Upper lobe of left lung (tissue), 6 donors: ENCODE measurements at regions not wholly inside any gene's neighbourhood (a gene's known extent, or its start where the extent isn't known, plus 50 kb on each side); places are given as distances from the start of the nearest gene placed in this dataset.

Source experiments
- ATAC-seq, 2 donors: fragments of 200-7000 bp; cut with Tn5 transposase; one replicate each; pipeline ENCODE4 v1.9.1; 2022; ENCODE audit warnings: mild to moderate bottlenecking in 2 of 2, moderate library complexity in 2 of 2; ENCODE audit not compliant: low FRiP score in 2 of 2
- DNase-seq, 2 donors: peaks; one replicate each; pipeline ENCODE4 v3.0.0-alpha.2; 2019 to 2020
- H3K27ac ChIP-seq, 4 donors: fragments of 200-600 bp; sonication (generic); one replicate each; pipeline ENCODE4 v1.5.1; 2016 to 2019
- H3K27me3 ChIP-seq, 4 donors: fragments of 200-600 bp; sonication (generic); one replicate each; pipeline ENCODE4 v1.5.1; 2017 to 2019
- H3K36me3 ChIP-seq, 4 donors: fragments of 200-600 bp; sonication (generic); one replicate each; pipeline ENCODE4 v1.5.1; 2016 to 2019
- H3K4me1 ChIP-seq, 4 donors: fragments of 200-600 bp; sonication (generic); one replicate each; pipeline ENCODE4 v1.5.1; 2018 to 2019
- H3K4me3 ChIP-seq, 4 donors: fragments of 200-600 bp; sonication (generic); one replicate each; pipeline ENCODE4 v1.5.1; 2017 to 2019; ENCODE audit warnings: mild to moderate bottlenecking in 2 of 4, moderate library complexity in 1 of 4
- H3K9me3 ChIP-seq, 4 donors: fragments of 200-600 bp; sonication (generic); one replicate each; pipeline ENCODE4 v1.5.1; 2018 to 2019
- EP300 ChIP-seq, 4 donors: sonication (generic); formaldehyde crosslinking; IDR thresholded peaks; one replicate each; pipeline ENCODE4 v1.5.1; 2017; ENCODE audit warnings: antibody characterized with exemption in 4 of 4, control low read depth in 2 of 4
- POLR2A ChIP-seq, 4 donors: fragments of 450-650 bp; IDR thresholded peaks; one replicate each; pipeline ENCODE4 v1.5.1; 2016 to 2017; ENCODE audit warnings: antibody characterized with exemption in 4 of 4, mild to moderate bottlenecking in 2 of 4
- POLR2AphosphoS5 ChIP-seq, 2 donors: sonication (generic); formaldehyde crosslinking; IDR thresholded peaks; one replicate each; pipeline ENCODE4 v1.5.1; 2017; ENCODE audit warnings: antibody characterized with exemption in 2 of 2
- WGBS, 2 donors: methylation state at CpG; one replicate each; pipeline ENCODE4 v1.1.5; 2017 to 2018; 5-methylcytosine and 5-hydroxymethylcytosine counted together
- TF ChIP-seq, protein P1 (sequence below), 6 experiments: fragments of 450-650 bp in 4 of 6; fragments of 200-600 bp in 2 of 6; sonication (generic) in 2 of 6; IDR thresholded peaks; one replicate each; pipeline ENCODE4 v1.5.1; 2016 to 2019; ENCODE audit warnings: antibody characterized with exemption in 6 of 6
- donor health status: DM: no; HTN: no; CAD: no; lungs with moderate emphysema.
- donor health status: DM: no; HTN: yes; CAD: no; lungs with severe emphysema.

DNA sequence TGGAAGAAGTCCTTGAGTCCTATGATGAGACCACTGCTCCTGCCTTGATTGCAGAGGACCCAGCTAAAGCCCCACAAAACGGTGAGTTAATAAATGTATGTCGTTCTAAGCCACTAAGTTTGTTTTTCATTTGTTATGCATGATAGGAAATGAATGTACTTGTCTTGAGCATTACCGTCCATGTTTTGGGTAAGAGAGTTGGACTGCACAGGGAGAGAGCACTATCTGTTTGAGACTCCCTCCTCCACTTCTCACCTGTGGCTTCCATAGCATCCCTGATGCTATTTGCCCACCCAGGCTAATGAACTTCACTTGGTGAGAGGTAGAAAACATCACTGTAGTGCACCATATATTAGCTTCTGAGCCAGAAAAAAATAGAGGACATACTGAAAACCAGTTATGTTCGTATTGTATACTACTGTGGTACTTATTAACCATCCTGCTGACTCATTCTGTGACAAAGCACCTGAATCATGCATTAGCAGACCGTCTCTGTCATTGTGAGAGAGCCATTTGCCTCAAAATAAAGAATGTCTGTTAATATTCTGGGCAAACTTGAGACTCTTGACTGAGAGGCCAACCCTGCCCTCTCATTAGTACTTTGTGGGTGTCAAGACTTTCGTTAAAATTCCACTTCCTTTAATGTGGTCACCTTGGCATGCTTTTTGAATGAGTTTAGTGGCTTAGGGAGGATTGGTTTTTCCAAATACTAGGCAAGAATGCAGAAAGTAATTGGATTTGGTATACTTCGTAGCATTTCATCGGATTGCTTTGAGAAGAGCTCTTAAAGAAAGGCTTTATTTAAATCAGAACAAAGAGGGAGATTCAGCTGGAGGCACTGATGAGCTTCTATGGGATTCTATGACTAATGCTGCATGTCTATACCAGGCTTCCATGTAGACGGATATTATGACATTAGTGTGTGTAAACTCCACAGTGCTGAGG lies 99.3 kb upstream of the GRPR start:
- no peak for DNase-seq
- Histone ChIP-seq H3K27ac (no peak overlapping the region), H3K4me3 (no peak overlapping the region), H3K27me3 (no peaks in the 10 kb centered on the region), H3K4me1 (no peaks in the 10 kb centered on the region), H3K36me3 (no peaks in the 10 kb centered on the region), H3K9me3 (no peaks in the 10 kb centered on the region)
- ATAC-seq: no peak
- 64 to 71% methylated on average over 9 of the region's 9 CpGs for WGBS, 2 donors
- TF ChIP-seq POLR2AphosphoS5 (IDR thresholded peaks at IDR 0.05) (no peak), EP300 (IDR thresholded peaks at IDR 0.05) (no peak), POLR2A (IDR thresholded peaks at IDR 0.05) (no peak)
- TF ChIP-seq, protein P1, sequence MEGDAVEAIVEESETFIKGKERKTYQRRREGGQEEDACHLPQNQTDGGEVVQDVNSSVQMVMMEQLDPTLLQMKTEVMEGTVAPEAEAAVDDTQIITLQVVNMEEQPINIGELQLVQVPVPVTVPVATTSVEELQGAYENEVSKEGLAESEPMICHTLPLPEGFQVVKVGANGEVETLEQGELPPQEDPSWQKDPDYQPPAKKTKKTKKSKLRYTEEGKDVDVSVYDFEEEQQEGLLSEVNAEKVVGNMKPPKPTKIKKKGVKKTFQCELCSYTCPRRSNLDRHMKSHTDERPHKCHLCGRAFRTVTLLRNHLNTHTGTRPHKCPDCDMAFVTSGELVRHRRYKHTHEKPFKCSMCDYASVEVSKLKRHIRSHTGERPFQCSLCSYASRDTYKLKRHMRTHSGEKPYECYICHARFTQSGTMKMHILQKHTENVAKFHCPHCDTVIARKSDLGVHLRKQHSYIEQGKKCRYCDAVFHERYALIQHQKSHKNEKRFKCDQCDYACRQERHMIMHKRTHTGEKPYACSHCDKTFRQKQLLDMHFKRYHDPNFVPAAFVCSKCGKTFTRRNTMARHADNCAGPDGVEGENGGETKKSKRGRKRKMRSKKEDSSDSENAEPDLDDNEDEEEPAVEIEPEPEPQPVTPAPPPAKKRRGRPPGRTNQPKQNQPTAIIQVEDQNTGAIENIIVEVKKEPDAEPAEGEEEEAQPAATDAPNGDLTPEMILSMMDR (IDR thresholded peaks at IDR 0.05): no peak

DNA sequence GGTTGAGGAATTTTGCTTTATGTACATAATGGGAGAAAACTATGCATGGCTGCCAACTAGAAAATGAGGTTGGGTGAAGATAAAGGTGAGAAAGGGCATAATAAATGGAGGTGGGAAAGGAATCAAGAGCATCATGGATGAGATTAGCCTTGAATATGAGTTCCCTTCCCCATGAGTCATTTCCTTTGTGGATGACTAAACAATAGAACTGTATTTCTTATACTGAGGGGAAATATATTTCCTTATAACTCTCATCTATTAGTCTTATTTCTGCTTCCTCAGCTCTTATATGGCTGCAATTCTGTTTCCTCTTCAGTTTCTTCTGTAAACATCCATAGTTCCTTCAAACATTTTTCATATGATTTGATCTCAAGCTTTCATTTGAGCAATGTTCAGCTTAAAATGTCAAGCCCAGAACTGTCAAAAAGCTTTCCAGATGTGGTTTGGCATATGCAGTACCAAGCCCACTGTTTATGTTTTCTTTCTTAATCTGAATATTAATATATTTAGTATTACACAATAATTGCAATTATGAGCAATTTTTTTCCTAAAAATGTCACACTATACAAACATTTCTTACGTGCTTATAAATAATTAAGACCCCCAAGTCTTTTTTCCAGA lies 100.7 kb upstream of the GRPR start:
- no peak for ATAC-seq
- Histone ChIP-seq H3K4me3 (no peak overlapping the region), H3K27me3 (no peaks in the 10 kb centered on the region), H3K9me3 (no peaks in the 10 kb centered on the region), H3K36me3 (no peaks in the 10 kb centered on the region), H3K4me1 (no peaks in the 10 kb centered on the region), H3K27ac (no peak overlapping the region)
- no peak for TF ChIP-seq EP300 (IDR thresholded peaks at IDR 0.05)
- TF ChIP-seq POLR2A (IDR thresholded peaks at IDR 0.05): no peak
- no peak for TF ChIP-seq POLR2AphosphoS5 (IDR thresholded peaks at IDR 0.05)
- WGBS, 2 donors: 30 to 81% methylated on average over 1 of the region's 1 CpG
- no peak for DNase-seq

- no peak for DNase-seq
- no peaks in the 10 kb centered on the region for H3K4me1 ChIP-seq
- H3K27ac ChIP-seq: no peak overlapping the region
- H3K4me3 ChIP-seq: no peak overlapping the region
- H3K9me3 ChIP-seq: no peaks in the 10 kb centered on the region
- H3K27me3 ChIP-seq: no peaks in the 10 kb centered on the region
- no peak for ATAC-seq
- H3K36me3 ChIP-seq: no peaks in the 10 kb centered on the region
- TF ChIP-seq EP300 (IDR thresholded peaks at IDR 0.05) (no peak), POLR2AphosphoS5 (IDR thresholded peaks at IDR 0.05) (no peak), POLR2A (IDR thresholded peaks at IDR 0.05) (no peak)
- TF ChIP-seq, protein P1 (IDR thresholded peaks at IDR 0.05): no peak
Measured at GRCh38 chrX:16018291-16018690, 105.1 kb upstream of the GRPR start.

- no peaks in the 10 kb centered on the region for H3K9me3 ChIP-seq
- no peaks in the 10 kb centered on the region for H3K27me3 ChIP-seq
- H3K36me3 ChIP-seq: no peaks in the 10 kb centered on the region
- DNase-seq: peak in 1 of 2 donors; percentile 21
- no peak overlapping the region for H3K4me3 ChIP-seq
- TF ChIP-seq POLR2A (IDR thresholded peaks at IDR 0.05) (no peak), POLR2AphosphoS5 (IDR thresholded peaks at IDR 0.05) (no peak), EP300 (IDR thresholded peaks at IDR 0.05) (no peak)
- TF ChIP-seq, protein P1 (IDR thresholded peaks at IDR 0.05): no peak
- no peaks in the 10 kb centered on the region for H3K4me1 ChIP-seq
- ATAC-seq: no peak
- H3K27ac ChIP-seq: no peak overlapping the region
Measured at GRCh38 chrX:16014171-16014570, 109.2 kb upstream of the GRPR start.

DNA sequence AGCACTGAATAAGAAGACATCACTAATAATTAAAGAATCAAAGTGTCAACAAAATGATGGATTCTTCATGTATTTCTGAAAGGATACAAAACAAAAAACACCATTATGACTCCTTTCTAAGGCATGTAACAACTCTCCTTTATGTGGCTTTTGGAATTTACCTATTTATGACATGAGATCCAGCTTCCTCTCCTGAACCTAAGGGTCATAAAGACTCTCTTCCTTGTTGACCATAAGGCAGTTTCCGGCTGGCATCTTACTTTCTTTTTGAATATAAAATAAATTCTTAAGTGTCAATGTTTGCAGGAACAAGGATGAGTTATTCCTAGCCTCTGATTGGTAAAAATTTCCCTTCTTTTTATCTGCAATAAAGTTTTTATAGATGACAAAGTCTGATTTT lies 111.1 kb upstream of the GRPR start:
- 76 to 88% methylated on average over 1 of the region's 1 CpG for WGBS, 2 donors
- ATAC-seq (no peak), DNase-seq (no peak)
- Histone ChIP-seq H3K9me3 (no peaks in the 10 kb centered on the region), H3K27ac (no peak overlapping the region), H3K4me1 (no peaks in the 10 kb centered on the region), H3K27me3 (no peaks in the 10 kb centered on the region), H3K4me3 (no peak overlapping the region), H3K36me3 (no peaks in the 10 kb centered on the region)
- TF ChIP-seq POLR2AphosphoS5 (IDR thresholded peaks at IDR 0.05) (no peak), EP300 (IDR thresholded peaks at IDR 0.05) (no peak), POLR2A (IDR thresholded peaks at IDR 0.05) (no peak)
